ENCODE measurements at regions not wholly inside any gene's neighbourhood (a gene's known extent, or its start where the extent isn't known, plus 50 kb on each side); places are given as distances from the start of the nearest gene placed in this dataset.
A peak's percentile ranks its signal among the peaks of the same experiment; 100 is the strongest.

- Mint-ChIP-seq H3K36me3 (ENCODE audit: unreplicated experiment) (no peaks in the 10 kb centered on the region), H3K27ac (ENCODE audit: unreplicated experiment) (peak overlapping the region; percentile 75), H3K4me3 (ENCODE audit: unreplicated experiment) (no peak overlapping the region), H3K9me3 (ENCODE audit: unreplicated experiment) (no peaks in the 10 kb centered on the region), H3K4me1 (ENCODE audit: low read depth, unreplicated experiment) (peaks cover 12% of the 10 kb centered on the region), H3K27me3 (ENCODE audit: unreplicated experiment) (no peaks in the 10 kb centered on the region)
- no peak for DNase-seq
- TF ChIP-seq CTCF (IDR thresholded peaks at IDR 0.05; ENCODE audit: partially characterized antibody, unreplicated experiment) = no peak
These were observed 233.6 kb upstream of the RPS6KA3 start for GRCh38 chrX:20500171-20500865.

GRCh38 chrX:20499763-20500162 is 233.1 kb upstream of the RPS6KA3 start:
- no peaks in the 10 kb centered on the region for H3K27me3 Mint-ChIP-seq (ENCODE audit: unreplicated experiment)
- no peak for TF ChIP-seq CTCF (IDR thresholded peaks at IDR 0.05; ENCODE audit: partially characterized antibody, unreplicated experiment)
- H3K4me1 Mint-ChIP-seq (ENCODE audit: low read depth, unreplicated experiment) = peaks cover 12% of the 10 kb centered on the region

GRCh38 chrX:20498851-20499635 is 232.3 kb upstream of the RPS6KA3 start:
- H3K27me3 Mint-ChIP-seq (ENCODE audit: unreplicated experiment) = no peaks in the 10 kb centered on the region
- no peak overlapping the region for H3K27ac Mint-ChIP-seq (ENCODE audit: unreplicated experiment)
- TF ChIP-seq CTCF (IDR thresholded peaks at IDR 0.05; ENCODE audit: partially characterized antibody, unreplicated experiment) = no peak
- peak overlapping the region; percentile 30 for H3K4me3 Mint-ChIP-seq (ENCODE audit: unreplicated experiment)
- no peaks in the 10 kb centered on the region for H3K9me3 Mint-ChIP-seq (ENCODE audit: unreplicated experiment)
- H3K36me3 Mint-ChIP-seq (ENCODE audit: unreplicated experiment) = no peaks in the 10 kb centered on the region
- H3K4me1 Mint-ChIP-seq (ENCODE audit: low read depth, unreplicated experiment) = peaks cover 12% of the 10 kb centered on the region
- no peak for DNase-seq

More at GRCh38 chrX:20499763-20500162, 233.1 kb upstream of the RPS6KA3 start:
- no peaks in the 10 kb centered on the region for H3K36me3 Mint-ChIP-seq (ENCODE audit: unreplicated experiment)
- H3K4me3 Mint-ChIP-seq (ENCODE audit: unreplicated experiment) = no peak overlapping the region
- DNase-seq = no peak
- no peaks in the 10 kb centered on the region for H3K9me3 Mint-ChIP-seq (ENCODE audit: unreplicated experiment)
- H3K27ac Mint-ChIP-seq (ENCODE audit: unreplicated experiment) = peak overlapping the region; percentile 75

GRCh38 chrX:20495575-20495974 is 228.9 kb upstream of the RPS6KA3 start:
- no peak overlapping the region for H3K27ac Mint-ChIP-seq (ENCODE audit: unreplicated experiment)
- H3K4me1 Mint-ChIP-seq (ENCODE audit: low read depth, unreplicated experiment) = peaks cover 13% of the 10 kb centered on the region
- DNase-seq = no peak
- no peak for TF ChIP-seq CTCF (IDR thresholded peaks at IDR 0.05; ENCODE audit: partially characterized antibody, unreplicated experiment)
- H3K36me3 Mint-ChIP-seq (ENCODE audit: unreplicated experiment) = no peaks in the 10 kb centered on the region
- no peaks in the 10 kb centered on the region for H3K9me3 Mint-ChIP-seq (ENCODE audit: unreplicated experiment)
- no peaks in the 10 kb centered on the region for H3K27me3 Mint-ChIP-seq (ENCODE audit: unreplicated experiment)
- no peak overlapping the region for H3K4me3 Mint-ChIP-seq (ENCODE audit: unreplicated experiment)

- H3K36me3 Mint-ChIP-seq (ENCODE audit: unreplicated experiment) = no peaks in the 10 kb centered on the region
- H3K27ac Mint-ChIP-seq (ENCODE audit: unreplicated experiment) = no peak overlapping the region
- no peaks in the 10 kb centered on the region for H3K27me3 Mint-ChIP-seq (ENCODE audit: unreplicated experiment)
- no peak overlapping the region for H3K4me3 Mint-ChIP-seq (ENCODE audit: unreplicated experiment)
- DNase-seq = no peak
- TF ChIP-seq CTCF (IDR thresholded peaks at IDR 0.05; ENCODE audit: partially characterized antibody, unreplicated experiment) = no peak
- peaks cover 3% of the 10 kb centered on the region for H3K4me1 Mint-ChIP-seq (ENCODE audit: low read depth, unreplicated experiment)
- no peaks in the 10 kb centered on the region for H3K9me3 Mint-ChIP-seq (ENCODE audit: unreplicated experiment)
These were observed 221.8 kb upstream of the RPS6KA3 start for GRCh38 chrX:20488473-20488872.
